COR-L47 (cell line): ENCODE measurements at regions not wholly inside any gene's neighbourhood (a gene's known extent, or its start where the extent isn't known, plus 50 kb on each side); places are given as distances from the start of the nearest gene placed in this dataset.
A peak's percentile ranks its signal among the peaks of the same experiment; 100 is the strongest.

ENCODE experiments used
- DNase-seq: peaks from one replicate; lab custom pipeline; 2025; lab: John Stamatoyannopoulos, UW

GRCh38 chr2:37471994-37472393, 127.6 kb downstream of the QPCT start:
- DNase-seq, result no peak

GRCh38 chr2:37472959-37473358, 128.5 kb downstream of the QPCT start:
- DNase-seq, result peak; percentile 72

GRCh38 chr2:37476411-37476810, 132.0 kb downstream of the QPCT start:
- no peak for DNase-seq

- no peak for DNase-seq
Observed at GRCh38 chr2:37477921-37478320, 133.5 kb downstream of the QPCT start.

DNA sequence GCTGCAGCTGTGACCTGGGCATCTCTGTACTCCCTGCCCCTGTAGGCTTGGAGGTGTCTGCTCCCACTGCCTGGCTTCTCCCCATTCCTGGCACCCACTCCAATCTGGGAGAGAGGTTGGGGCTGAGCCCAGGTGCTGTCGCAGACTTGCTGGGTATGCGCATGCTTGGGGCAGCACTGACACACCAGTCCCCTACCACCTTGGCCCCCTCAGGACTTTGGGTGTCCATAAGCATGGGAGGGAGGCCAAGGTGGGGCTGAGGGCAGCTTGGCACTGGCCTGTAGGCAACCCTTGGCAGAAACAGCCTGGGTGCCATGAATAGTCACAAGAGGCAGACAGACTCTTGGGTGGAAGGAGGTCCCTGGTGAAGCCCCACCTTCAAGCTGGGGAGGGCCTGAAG, 136.8 kb downstream of the QPCT start:
- no peak for DNase-seq

- no peak for DNase-seq
Observed at GRCh38 chr2:37489041-37489456, 144.6 kb downstream of the QPCT start.

DNA sequence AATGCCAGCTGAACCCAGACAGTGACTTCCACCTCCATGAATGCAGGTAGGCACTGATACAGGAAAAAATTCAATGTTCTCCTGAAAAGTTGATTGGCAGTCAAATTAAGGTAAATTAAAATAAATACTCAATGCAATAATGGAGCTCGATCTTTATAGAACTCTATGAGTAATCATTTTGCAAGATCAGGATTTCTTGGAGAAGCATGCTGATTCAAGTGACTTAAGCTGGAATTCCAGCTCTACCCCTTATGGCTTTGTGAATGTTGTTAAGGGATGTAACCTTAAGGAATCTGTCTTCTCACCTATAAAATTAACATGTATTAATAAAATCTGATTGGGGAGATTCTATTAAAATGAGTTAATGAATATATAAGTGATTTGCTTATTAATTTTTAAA, 145.1 kb downstream of the QPCT start:
- no peak for DNase-seq

DNA sequence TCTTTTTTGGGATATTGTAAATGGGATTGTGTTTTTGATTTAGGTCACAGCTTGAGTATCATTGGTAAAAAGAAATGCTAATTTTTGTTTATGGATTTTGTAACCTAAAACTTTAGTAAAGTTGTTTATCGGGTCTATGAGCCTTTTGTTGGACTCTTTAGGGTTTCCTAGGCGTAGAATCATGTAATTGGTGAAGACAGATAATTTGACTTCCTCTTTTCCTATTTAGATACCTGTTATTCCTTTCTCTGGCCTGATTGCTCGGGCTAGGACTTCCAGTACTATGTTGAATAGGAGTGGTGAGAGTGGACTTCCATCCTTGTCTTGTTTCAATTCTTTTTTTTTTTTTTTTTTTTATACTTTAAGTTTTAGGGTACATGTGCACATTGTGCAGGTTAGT, 149.0 kb downstream of the QPCT start:
- DNase-seq, result no peak

DNA sequence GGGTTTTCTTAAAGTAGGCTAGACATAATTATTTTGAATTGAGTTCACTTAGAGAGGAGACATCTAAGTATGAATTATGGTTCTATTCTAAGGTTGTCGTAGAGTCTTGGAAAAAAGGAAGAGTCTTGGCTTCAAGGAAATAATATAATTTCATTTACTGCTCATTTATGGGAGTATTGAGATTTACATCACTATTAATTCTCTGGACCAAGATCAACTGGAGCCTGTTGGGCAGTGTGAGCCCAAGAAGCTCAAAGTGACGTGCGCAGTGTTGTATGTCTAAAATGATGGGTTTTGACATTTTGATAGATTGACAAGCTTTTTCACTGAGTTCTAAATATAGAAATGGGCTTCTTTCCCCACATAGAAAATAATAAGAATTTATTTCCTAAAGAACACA, 154.7 kb downstream of the QPCT start:
- no peak for DNase-seq

DNA sequence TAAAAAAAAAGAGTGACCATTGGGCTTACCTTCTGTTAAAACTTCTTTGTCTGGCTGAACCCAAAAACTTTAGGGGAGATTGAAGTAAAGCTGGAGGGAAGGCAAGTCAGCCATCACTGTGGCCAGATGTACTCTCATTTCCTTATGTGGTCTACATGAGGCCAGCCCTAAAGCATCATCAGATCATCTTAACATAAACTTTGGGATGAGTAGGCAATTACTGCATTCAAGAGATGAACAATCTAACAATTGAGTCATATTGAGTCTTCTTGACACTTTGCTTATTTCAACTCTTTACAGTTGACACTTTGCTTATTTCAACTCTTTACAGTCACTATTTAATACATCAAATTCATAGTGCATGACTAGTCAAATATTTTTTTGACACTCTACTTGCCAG, 155.6 kb downstream of the QPCT start:
- DNase-seq, result no peak

DNA sequence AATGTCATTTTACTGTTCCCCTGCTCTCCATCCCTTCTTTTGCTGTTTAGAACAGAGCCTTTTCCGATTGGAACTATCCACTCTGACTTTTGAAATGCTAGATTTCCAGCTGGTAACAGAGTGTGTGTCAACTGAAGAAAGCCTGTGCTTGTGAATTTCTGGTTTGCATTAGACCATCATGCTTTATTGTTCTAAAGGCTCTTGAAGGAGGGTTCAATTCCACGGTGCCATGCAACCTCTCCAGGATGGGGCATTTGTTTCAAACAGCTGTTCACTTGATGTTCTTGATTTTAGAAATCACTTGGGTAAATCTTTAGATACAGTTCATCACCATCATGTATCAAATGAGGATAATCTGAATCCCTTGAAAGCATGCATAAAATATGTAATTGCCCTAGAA, 156.7 kb downstream of the QPCT start:
- DNase-seq, result no peak

DNA sequence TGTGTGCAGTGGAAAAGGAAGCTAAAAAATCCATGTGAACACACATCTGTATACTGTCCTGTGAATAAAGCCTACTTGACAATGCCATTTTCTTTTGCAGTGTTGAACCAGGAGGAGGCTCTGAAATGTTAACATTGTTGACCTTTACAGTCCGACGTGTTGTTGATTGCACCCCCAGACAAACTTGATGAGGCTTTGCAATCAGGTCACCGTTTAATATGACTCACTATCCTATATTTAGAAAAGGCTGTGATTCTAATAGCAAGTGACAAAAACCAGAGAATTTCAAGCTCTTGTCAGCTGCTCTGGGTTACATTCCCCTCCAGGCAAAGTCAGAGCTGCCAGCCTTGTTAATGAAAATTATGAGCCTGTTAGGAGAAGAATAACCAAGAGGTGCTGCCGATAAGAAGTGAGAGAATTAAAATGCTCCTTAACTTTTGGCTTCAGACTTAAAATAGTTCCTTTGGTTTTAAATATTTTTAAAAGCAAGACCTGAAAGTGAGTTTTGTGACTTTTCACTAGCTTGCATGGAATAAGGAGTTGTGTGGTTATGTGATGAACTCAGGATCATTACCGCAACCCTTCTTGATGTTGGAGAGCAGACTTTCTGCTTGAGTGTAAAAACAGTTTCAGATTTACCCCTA, 162.1 kb downstream of the QPCT start:
- no peak for DNase-seq

GRCh38 chr2:37507051-37507410, 162.6 kb downstream of the QPCT start:
- DNase-seq, result no peak

- no peak for DNase-seq
Observed at GRCh38 chr2:37507703-37508102, 163.3 kb downstream of the QPCT start.

DNA sequence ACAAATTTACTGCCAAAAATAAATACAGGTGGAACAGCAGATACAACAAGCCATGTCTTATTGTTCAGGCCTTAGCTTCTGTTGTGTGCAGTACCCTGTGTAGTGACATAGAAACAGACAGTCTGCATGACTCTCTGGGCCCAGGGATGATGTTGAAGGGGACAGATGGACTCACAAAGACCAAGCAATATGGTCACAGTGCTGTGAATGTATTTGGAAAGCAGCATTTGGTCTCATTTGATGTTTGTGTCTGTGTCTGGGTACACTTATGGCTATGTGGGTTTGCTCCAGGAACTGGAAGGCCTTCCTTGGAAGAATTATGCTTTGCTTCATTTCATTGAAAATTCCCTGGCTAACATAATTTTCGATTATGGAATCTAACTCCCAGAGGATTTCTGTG, 158.5 kb downstream of the CDC42EP3 start:
- no peak for DNase-seq

GRCh38 chr2:37523814-37524362, 147.6 kb downstream of the CDC42EP3 start:
- DNase-seq, result no peak

DNA sequence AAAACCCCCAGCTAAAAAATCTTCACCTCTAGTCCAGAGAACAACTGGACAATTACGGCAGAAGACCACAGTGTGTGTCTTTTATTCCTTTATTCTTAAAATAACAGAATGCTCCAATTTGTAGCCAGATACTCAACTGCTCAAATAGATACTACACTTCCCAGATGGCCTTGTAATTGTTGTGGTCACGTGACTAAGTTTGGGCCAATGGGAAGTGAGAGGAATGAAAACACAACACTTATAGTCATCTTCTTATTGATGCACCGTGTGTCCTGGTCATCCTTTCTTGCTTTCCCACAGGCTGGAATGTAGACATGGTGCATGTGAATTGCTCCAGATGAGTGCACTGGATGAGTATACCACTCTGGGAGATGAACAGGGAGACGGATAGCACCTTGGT, 145.1 kb downstream of the CDC42EP3 start:
- DNase-seq, result no peak

GRCh38 chr2:37526856-37527255, 144.6 kb downstream of the CDC42EP3 start:
- no peak for DNase-seq

- peak; percentile 89 for DNase-seq
Observed at GRCh38 chr2:37527361-37527760, 144.1 kb downstream of the CDC42EP3 start.

DNA sequence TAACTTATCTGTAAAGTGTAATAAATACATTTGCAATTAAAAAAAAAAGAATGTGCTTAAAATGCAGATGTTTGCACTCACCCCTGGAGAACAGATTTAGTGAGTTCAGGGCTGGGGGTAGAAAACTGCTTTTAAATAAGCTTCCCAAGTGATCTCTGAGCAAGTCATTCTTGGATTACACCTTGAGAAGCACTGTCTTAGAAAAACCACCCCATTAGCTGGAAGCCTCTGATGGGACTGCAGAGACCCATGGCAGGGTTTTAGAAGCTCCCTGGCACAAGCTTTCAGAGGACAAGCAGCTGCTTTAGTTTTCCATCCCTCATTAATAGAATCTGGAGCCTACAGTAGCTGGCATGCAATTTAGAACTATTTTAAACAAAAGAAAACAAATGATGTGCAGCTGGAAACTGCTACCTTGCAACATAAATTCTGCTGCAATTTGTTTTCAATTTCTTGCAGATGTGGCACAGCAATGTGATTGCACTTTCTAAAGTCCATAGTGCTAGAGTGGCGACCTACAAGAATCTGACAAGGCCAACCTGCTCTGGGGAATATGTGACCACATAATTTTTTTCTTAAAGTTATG, 141.5 kb downstream of the CDC42EP3 start:
- DNase-seq, result no peak

- DNase-seq, result no peak
Observed at GRCh38 chr2:37532503-37532902, 138.9 kb downstream of the CDC42EP3 start.

DNA sequence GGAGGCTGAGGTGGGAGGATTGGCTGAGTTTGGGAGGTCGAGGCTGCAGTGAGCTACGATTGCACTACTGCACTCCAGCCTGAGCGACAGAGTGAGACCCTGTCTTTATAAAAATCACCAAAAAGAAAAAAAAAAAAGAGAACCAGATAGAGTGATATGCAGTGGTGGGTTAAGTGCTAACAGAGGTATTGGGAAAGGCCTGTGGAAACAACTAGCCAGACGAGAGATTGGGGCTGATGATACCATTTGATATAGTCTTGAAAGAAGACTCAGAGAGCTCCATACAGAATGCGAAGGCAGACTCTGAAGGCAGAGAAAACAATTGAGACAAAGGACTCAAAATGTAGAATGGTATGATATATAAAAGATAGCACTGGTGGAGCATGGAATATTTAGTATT, 134.1 kb downstream of the CDC42EP3 start:
- no peak for DNase-seq

DNA sequence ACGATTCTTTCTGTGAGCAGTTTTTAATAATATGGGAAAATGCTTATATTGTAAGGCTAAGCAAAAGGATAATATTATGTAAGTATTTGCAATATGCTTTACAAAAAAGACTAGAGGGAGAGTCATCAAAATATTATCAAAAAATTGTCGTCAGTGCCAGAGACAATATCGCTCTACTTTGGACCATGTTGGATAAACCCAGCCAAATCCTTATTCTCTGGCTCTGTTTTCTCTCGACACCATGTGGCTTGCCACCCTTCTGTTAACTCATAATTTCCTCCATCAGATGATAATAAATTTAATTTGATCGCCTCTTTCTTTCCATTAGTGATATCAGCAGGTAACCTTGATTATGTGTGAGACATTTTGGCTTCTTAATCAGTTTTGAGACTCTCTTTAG, 129.9 kb downstream of the CDC42EP3 start:
- DNase-seq, result no peak

DNA sequence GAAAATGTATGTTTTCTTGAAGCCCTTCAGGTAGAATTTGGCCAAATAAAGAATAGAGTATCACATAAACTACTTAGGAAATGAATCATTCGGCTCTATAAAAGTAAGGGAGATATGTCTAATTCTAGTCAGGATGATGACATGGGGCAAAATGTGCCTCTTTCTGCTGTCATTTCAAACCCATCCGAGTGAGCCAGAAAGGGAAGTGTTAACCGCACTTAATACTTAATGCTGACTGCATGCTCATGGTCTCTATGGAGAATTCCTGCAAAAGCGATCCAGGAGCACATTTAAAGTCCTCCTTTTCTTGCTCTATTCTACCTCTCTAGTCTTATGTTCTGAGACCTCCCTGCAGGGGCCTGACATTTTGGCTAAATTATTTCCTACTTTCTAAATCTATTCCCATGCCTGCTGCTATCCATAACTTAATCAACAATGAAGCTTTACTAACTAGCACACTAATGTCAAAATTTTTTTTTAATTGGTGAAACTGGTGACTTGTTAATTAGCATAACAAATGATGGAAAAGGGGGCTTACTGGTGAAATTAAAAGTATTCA, 127.4 kb downstream of the CDC42EP3 start:
- DNase-seq, result no peak
